K562 (cell line): ENCODE measurements at regions not wholly inside any gene's neighbourhood (a gene's known extent, or its start where the extent isn't known, plus 50 kb on each side); places are given as distances from the start of the nearest gene placed in this dataset.

Experiments
- ATAC-seq: fragments of 200-7000 bp; cut with Tn5 transposase; 3 replicates; pipeline ENCODE4 v1.9.1; 2020; ENCODE audit warnings: moderate library complexity
- BruUV-seq: library from RNA; stranded (reverse); fragments of 400-500 nt; replicated peaks from 2 replicates; lab custom pipeline; 2021; lab: Mats Ljungman, UMichigan
- CTCF ChIA-PET: fragments of 300-600 bp; formaldehyde crosslinking; extraction: SDS; loops from one replicate; lab custom pipeline; 2021; ENCODE audit warnings: low intra/inter-chr PET ratio; lab: Yijun Ruan, JAX
- POLR2A ChIA-PET: fragments of 300-600, 350-650 bp; sonication (Branson Sonifier 250); formaldehyde crosslinking; extraction: SDS; loops from one replicate; lab custom pipeline; 2021; ENCODE audit warnings: antibody characterized with exemption, inconsistent platforms; lab: Yijun Ruan, JAX
- DNase-seq, 4 experiments: peaks; one replicate each; pipeline versions ENCODE4 v3.0.0 to v3.0.0-alpha.2; 2011 to 2018; ENCODE audit warnings: low spot score in 3 of 4, mixed read lengths in 3 of 4; ENCODE audit errors: extremely low read depth in 1 of 4
- FAIRE-seq: peaks from 2 replicates; lab custom pipeline; 2011; peaks lifted over from hg19 to GRCh38; lab: Jason Lieb, UNC
- H2AFZ ChIP-seq: 2 replicates; pipeline ENCODE4 v1.6.0; 2011; ENCODE audit warnings: low read depth, low read length, control low read depth, inconsistent platforms
- H3K27ac ChIP-seq: fragments of 200-600 bp; 3 replicates; pipeline ENCODE4 v1.8.0; 2011; ENCODE audit warnings: low read depth, mild to moderate bottlenecking, control low read depth, inconsistent platforms, low read length, moderate library complexity, mixed read lengths; ENCODE audit errors: extremely low read depth
- H3K27me3 ChIP-seq, 2 experiments: fragments of 300-600 bp in 1 of 2; 2 replicates in 1 of 2; 3 replicates in 1 of 2; pipeline versions ENCODE4 v1.6.0 to v1.8.0; 2011; ENCODE audit warnings: inconsistent platforms in 2 of 2, low read length in 2 of 2, mild to moderate bottlenecking in 1 of 2, mixed read lengths in 1 of 2, moderate library complexity in 1 of 2; ENCODE audit not compliant: control insufficient read depth in 2 of 2, insufficient read depth in 2 of 2
- H3K36me3 ChIP-seq: fragments of 300-600 bp; 3 replicates; pipeline ENCODE4 v1.8.0; 2011; ENCODE audit warnings: mild to moderate bottlenecking, low read length, inconsistent platforms; ENCODE audit not compliant: control insufficient read depth, insufficient read depth
- H3K4me1 ChIP-seq, 2 experiments: fragments of 200-600 bp in 1 of 2; replicated peaks in 1 of 2; 2 replicates in 1 of 2; 3 replicates in 1 of 2; pipeline versions ENCODE4 v1.5.1 to v1.8.0; 2011; ENCODE audit warnings: inconsistent platforms in 2 of 2, low read length in 2 of 2, mild to moderate bottlenecking in 1 of 2, mixed read lengths in 1 of 2, moderate library complexity in 1 of 2; ENCODE audit not compliant: control insufficient read depth in 2 of 2, insufficient read depth in 2 of 2
- H3K4me2 ChIP-seq: 2 replicates; pipeline ENCODE4 v1.6.1; 2011; ENCODE audit warnings: low read length, control low read depth, inconsistent platforms, mixed read lengths; ENCODE audit not compliant: insufficient read depth
- H3K4me3 ChIP-seq: fragments of 200-600 bp; sonication (generic), shearing (Covaris generic); 2 replicates; pipeline ENCODE4 v1.5.1; 2016; ENCODE audit warnings: control low read depth, inconsistent platforms
- H3K79me2 ChIP-seq: fragments of 200-600 bp; 3 replicates; pipeline ENCODE4 v1.8.0; 2011; ENCODE audit warnings: low read length, inconsistent platforms; ENCODE audit not compliant: control insufficient read depth, insufficient read depth
- H3K9ac ChIP-seq, 2 experiments: 2 replicates each; pipeline versions ENCODE4 v1.6.0 to v1.6.1; 2011; ENCODE audit warnings: low read depth in 2 of 2, low read length in 2 of 2, control low read depth in 1 of 2, inconsistent platforms in 1 of 2, mild to moderate bottlenecking in 1 of 2, mixed read lengths in 1 of 2; ENCODE audit not compliant: insufficient read depth in 1 of 2
- H3K9me1 ChIP-seq: one replicate; pipeline ENCODE4 v1.6.0; 2011; ENCODE audit warnings: inconsistent platforms, mild to moderate bottlenecking, low read length, moderate library complexity; ENCODE audit not compliant: control insufficient read depth, insufficient read depth
- H3K9me3 ChIP-seq: replicated peaks from 2 replicates; pipeline ENCODE4 v1.5.1; 2011; ENCODE audit warnings: low read depth, low read length, inconsistent platforms; ENCODE audit not compliant: control insufficient read depth, insufficient read depth
- H4K20me1 ChIP-seq: replicated peaks from 2 replicates; pipeline ENCODE4 v1.6.1; 2011; ENCODE audit warnings: low read length, inconsistent platforms, mixed read lengths; ENCODE audit not compliant: control insufficient read depth, insufficient read depth
- EGR1 ChIP-seq: fragments of 450-650 bp; conservative IDR thresholded peaks from 2 replicates; pipeline ENCODE4 v1.6.1; 2017; ENCODE audit warnings: mild to moderate bottlenecking
- KLF1 ChIP-seq: fragments of 450-650 bp; IDR thresholded peaks from 2 replicates; pipeline ENCODE4 v1.6.1; 2016; ENCODE audit warnings: missing genetic modification characterization, missing compliant biosample characterization
- LEF1 ChIP-seq: fragments of 450-650 bp; IDR thresholded peaks from 2 replicates; pipeline ENCODE4 v1.6.1; 2016; ENCODE audit warnings: mild to moderate bottlenecking
- ZNF224 ChIP-seq: sonication (generic); formaldehyde crosslinking; IDR thresholded peaks from 2 replicates; pipeline ENCODE4 v1.8.0; 2022; ENCODE audit warnings: mild to moderate bottlenecking, missing genetic modification reagents
- ZNF445 ChIP-seq: fragments of 250-450 bp; sonication (Bioruptor Pico); IDR thresholded peaks from 2 replicates; pipeline ENCODE4 v1.4.0; 2020; ENCODE audit warnings: low read depth, mild to moderate bottlenecking, moderate library complexity
- WGBS: fragments of 100-300 bp; shearing (Covaris generic); methylation state at CpG from one replicate; pipeline ENCODE4 v1.1.6; 2016; ENCODE audit warnings: low coverage, mixed read lengths; ENCODE audit not compliant: insufficient coverage; ENCODE audit errors: missing lambda C conversion rate; 5-methylcytosine and 5-hydroxymethylcytosine counted together
- in situ Hi-C: fragments of 300-500 bp; cut with MboI; formaldehyde crosslinking; loops from 4 replicates; pipeline ENCODE4 v1.15.0; 2018; ENCODE audit warnings: inconsistent platforms, mixed read lengths
- intact Hi-C: fragments of 100-400 bp; cut with micrococcal nuclease; formaldehyde crosslinking; loops from 2 replicates; pipeline ENCODE4 v1.14.2; 2022
- TF ChIP-seq, protein P1 (sequence below): fragments of 250-450 bp; sonication (Bioruptor Pico); IDR thresholded peaks from 2 replicates; pipeline ENCODE4 v1.8.0; 2021; ENCODE audit warnings: moderate library complexity, mild to moderate bottlenecking, inconsistent platforms

- TF ChIP-seq, protein P1, sequence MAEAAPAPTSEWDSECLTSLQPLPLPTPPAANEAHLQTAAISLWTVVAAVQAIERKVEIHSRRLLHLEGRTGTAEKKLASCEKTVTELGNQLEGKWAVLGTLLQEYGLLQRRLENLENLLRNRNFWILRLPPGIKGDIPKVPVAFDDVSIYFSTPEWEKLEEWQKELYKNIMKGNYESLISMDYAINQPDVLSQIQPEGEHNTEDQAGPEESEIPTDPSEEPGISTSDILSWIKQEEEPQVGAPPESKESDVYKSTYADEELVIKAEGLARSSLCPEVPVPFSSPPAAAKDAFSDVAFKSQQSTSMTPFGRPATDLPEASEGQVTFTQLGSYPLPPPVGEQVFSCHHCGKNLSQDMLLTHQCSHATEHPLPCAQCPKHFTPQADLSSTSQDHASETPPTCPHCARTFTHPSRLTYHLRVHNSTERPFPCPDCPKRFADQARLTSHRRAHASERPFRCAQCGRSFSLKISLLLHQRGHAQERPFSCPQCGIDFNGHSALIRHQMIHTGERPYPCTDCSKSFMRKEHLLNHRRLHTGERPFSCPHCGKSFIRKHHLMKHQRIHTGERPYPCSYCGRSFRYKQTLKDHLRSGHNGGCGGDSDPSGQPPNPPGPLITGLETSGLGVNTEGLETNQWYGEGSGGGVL (CRISPR knock-in tag) = no peak
- TF ChIP-seq EGR1 (no peak), KLF1 (tag) (no peak)
- TF ChIP-seq, all 486 proteins: peak for 0
Measured at GRCh38 chr10:20552382-20552781, 344.7 kb downstream of the NEBL start (continued).

- no peak overlapping the region for H3K4me2 ChIP-seq
- ChIA-PET POLR2A (no interaction called here), CTCF (no interaction called here)
- no peaks in the 10 kb centered on the region for H3K27me3 ChIP-seq
- in situ Hi-C loops = no loop called here
- H3K9ac ChIP-seq = no peak overlapping the region
- TF ChIP-seq ZNF445 (CRISPR knock-in tag) (no peak), LEF1 (no peak), ZNF224 (no peak)
- no peaks in the 10 kb centered on the region for H3K79me2 ChIP-seq
- BruUV-seq = no TSS peak
- whole genome bisulfite sequencing = 0% methylated on average over 2 of the region's 2 CpGs
- no peak for ATAC-seq
- no peak for FAIRE-seq
- no peak overlapping the region for H3K4me3 ChIP-seq
- no peak overlapping the region for H3K27ac ChIP-seq
- no peaks in the 10 kb centered on the region for H3K4me1 ChIP-seq
- no peaks in the 10 kb centered on the region for H4K20me1 ChIP-seq
- intact Hi-C loops = no loop called here
- no peaks in the 10 kb centered on the region for H3K9me1 ChIP-seq
- DNase-seq = no peak
- H3K36me3 ChIP-seq = no peaks in the 10 kb centered on the region
- no peak overlapping the region for H2AFZ ChIP-seq
- 0 out of 2 replicates have a peak, but pooled peaks cover 2% of the 10 kb centered on the region for H3K9me3 ChIP-seq
Measured at GRCh38 chr10:20551761-20552160, 345.4 kb downstream of the NEBL start.
